8988T (cell line): ENCODE measurements at regions not wholly inside any gene's neighbourhood (a gene's known extent, or its start where the extent isn't known, plus 50 kb on each side); places are given as distances from the start of the nearest gene placed in this dataset.
"Not testable (repeated sequence)": the region's sequence is repeated elsewhere in the genome, so short reads cannot be mapped to it uniquely, and the experiment has no call there.

Source experiments
- DNase-seq: peaks from one replicate; pipeline ENCODE4 v3.0.0; 2011

- DNase-seq, result no peak
Observed at GRCh38 chr14:97155320-97155719, 358.1 kb downstream of the VRK1 start.

- no peak for DNase-seq
Observed at GRCh38 chr14:97155814-97156213, 358.6 kb downstream of the VRK1 start.

- no peak for DNase-seq
Observed at GRCh38 chr14:97156705-97157104, 359.5 kb downstream of the VRK1 start.

GRCh38 chr14:97158102-97158501 lies 360.9 kb downstream of the VRK1 start:
- no peak for DNase-seq

GRCh38 chr14:97159124-97159523 lies 361.9 kb downstream of the VRK1 start:
- DNase-seq, result no peak

GRCh38 chr14:97162621-97163020 lies 365.4 kb downstream of the VRK1 start:
- DNase-seq, result no peak

- no peak for DNase-seq
Observed at GRCh38 chr14:97164021-97164420, 366.8 kb downstream of the VRK1 start.

- no peak for DNase-seq
Observed at GRCh38 chr14:97166497-97166896, 369.3 kb downstream of the VRK1 start.

- DNase-seq, result not testable (repeated sequence)
Observed at GRCh38 chr14:97167577-97167976, 370.4 kb downstream of the VRK1 start.

- DNase-seq, result no peak
Observed at GRCh38 chr14:97172644-97173043, 375.5 kb downstream of the VRK1 start.

GRCh38 chr14:97177016-97177415 lies 379.8 kb downstream of the VRK1 start:
- DNase-seq, result no peak

- no peak for DNase-seq
Observed at GRCh38 chr14:97177635-97178034, 380.5 kb downstream of the VRK1 start.

GRCh38 chr14:97178781-97179180 lies 381.6 kb downstream of the VRK1 start:
- no peak for DNase-seq

GRCh38 chr14:97179573-97179972 lies 382.4 kb downstream of the VRK1 start:
- no peak for DNase-seq

- no peak for DNase-seq
Observed at GRCh38 chr14:97180304-97181200, 383.4 kb downstream of the VRK1 start.

GRCh38 chr14:97185186-97185585 lies 388.0 kb downstream of the VRK1 start:
- DNase-seq, result no peak

- no peak for DNase-seq
Observed at GRCh38 chr14:97187916-97188315, 390.7 kb downstream of the VRK1 start.

- DNase-seq, result no peak
Observed at GRCh38 chr14:97196336-97196735, 399.2 kb downstream of the VRK1 start.

GRCh38 chr14:97198813-97199212 lies 401.6 kb downstream of the VRK1 start:
- DNase-seq, result no peak

GRCh38 chr14:97200245-97200644 lies 403.1 kb downstream of the VRK1 start:
- no peak for DNase-seq

- no peak for DNase-seq
Observed at GRCh38 chr14:97206916-97207315, 409.7 kb downstream of the VRK1 start.

GRCh38 chr14:97210202-97210601 lies 413.0 kb downstream of the VRK1 start:
- DNase-seq, result no peak

- no peak for DNase-seq
Observed at GRCh38 chr14:97212399-97212798, 415.2 kb downstream of the VRK1 start.

GRCh38 chr14:97213720-97214119 lies 416.5 kb downstream of the VRK1 start:
- no peak for DNase-seq
